GM21526 (cell line): ENCODE measurements at regions not wholly inside any gene's neighbourhood (a gene's known extent, or its start where the extent isn't known, plus 50 kb on each side); places are given as distances from the start of the nearest gene placed in this dataset.

Experiments
- ATAC-seq: cut with Tn5 transposase; IDR thresholded peaks from one replicate; pipeline ENCODE4 v1.9.1; 2021; ENCODE audit warnings: moderate library complexity; ENCODE audit not compliant: unreplicated experiment, low FRiP score

- no peak for ATAC-seq
Observed at GRCh38 chr1:182200025-182200812, 138.7 kb upstream of the ZNF648 start.

GRCh38 chr1:182198006-182198605 lies 136.6 kb upstream of the ZNF648 start:
- ATAC-seq, result no peak

- no peak for ATAC-seq
Observed at GRCh38 chr1:182196897-182197870, 135.7 kb upstream of the ZNF648 start.

GRCh38 chr1:182195733-182196132 lies 134.2 kb upstream of the ZNF648 start:
- no peak for ATAC-seq

GRCh38 chr1:182193908-182194550 lies 132.5 kb upstream of the ZNF648 start:
- ATAC-seq, result no peak

GRCh38 chr1:182192966-182193365 lies 131.5 kb upstream of the ZNF648 start:
- ATAC-seq, result no peak

GRCh38 chr1:182192215-182192614 lies 130.7 kb upstream of the ZNF648 start:
- ATAC-seq, result no peak

GRCh38 chr1:182191381-182192115 lies 130.0 kb upstream of the ZNF648 start:
- ATAC-seq, result no peak

- no peak for ATAC-seq
Observed at GRCh38 chr1:182189535-182190066, 128.1 kb upstream of the ZNF648 start.

GRCh38 chr1:182186757-182187146 lies 125.2 kb upstream of the ZNF648 start:
- no peak for ATAC-seq

- ATAC-seq, result no peak
Observed at GRCh38 chr1:182185842-182186756, 124.6 kb upstream of the ZNF648 start.

- no peak for ATAC-seq
Observed at GRCh38 chr1:182185136-182185535, 123.6 kb upstream of the ZNF648 start.

- ATAC-seq, result no peak
Observed at GRCh38 chr1:182183606-182184005, 122.1 kb upstream of the ZNF648 start.

GRCh38 chr1:182182311-182182710 lies 120.8 kb upstream of the ZNF648 start:
- no peak for ATAC-seq

- ATAC-seq, result no peak
Observed at GRCh38 chr1:182181167-182181572, 119.7 kb upstream of the ZNF648 start.

- no peak for ATAC-seq
Observed at GRCh38 chr1:182175361-182175931, 113.9 kb upstream of the ZNF648 start.

GRCh38 chr1:182174513-182174855 lies 113.0 kb upstream of the ZNF648 start:
- no peak for ATAC-seq

- no peak for ATAC-seq
Observed at GRCh38 chr1:182173808-182174512, 112.4 kb upstream of the ZNF648 start.
